Fibroblast of lung (primary cell): ENCODE measurements at regions not wholly inside any gene's neighbourhood (a gene's known extent, or its start where the extent isn't known, plus 50 kb on each side); places are given as distances from the start of the nearest gene placed in this dataset.

ENCODE experiments used
- DNase-seq, 2 donors: peaks; one replicate each; pipeline versions ENCODE4 v3.0.0 to v3.0.0-alpha.2; 2010; ENCODE audit warnings: low read depth in 2 of 2
- H2AFZ ChIP-seq: 2 replicates; pipeline ENCODE4 v1.5.1; 2012; ENCODE audit warnings: low read length, control low read depth, inconsistent platforms
- H3K27ac ChIP-seq: 2 replicates; pipeline ENCODE4 v1.5.1; 2011; ENCODE audit warnings: low read length, control low read depth; ENCODE audit not compliant: insufficient read depth
- H3K27me3 ChIP-seq: 2 replicates; pipeline ENCODE4 v1.5.1; 2011; ENCODE audit warnings: mild to moderate bottlenecking, low read length; ENCODE audit not compliant: control insufficient read depth, insufficient read depth
- H3K36me3 ChIP-seq: 2 replicates; pipeline ENCODE4 v1.5.1; 2011; ENCODE audit warnings: low read length; ENCODE audit not compliant: control insufficient read depth, insufficient read depth
- H3K4me1 ChIP-seq: 2 replicates; pipeline ENCODE4 v1.5.1; 2011; ENCODE audit warnings: low read length; ENCODE audit not compliant: control insufficient read depth, insufficient read depth; ENCODE audit errors: extremely low read depth
- H3K4me2 ChIP-seq: 2 replicates; pipeline ENCODE4 v1.5.1; 2011; ENCODE audit warnings: low read length, control low read depth; ENCODE audit not compliant: insufficient read depth; ENCODE audit errors: extremely low read depth
- H3K4me3 ChIP-seq, 4 experiments: fragments of 200-600 bp in 1 of 4; sonication (generic) in 1 of 4; replicated peaks in 1 of 4; 2 replicates each; pipeline ENCODE4 v1.5.1; 2011 to 2016; ENCODE audit warnings: low read length in 4 of 4, low read depth in 3 of 4, mild to moderate bottlenecking in 3 of 4, control low read depth in 2 of 4, inconsistent platforms in 1 of 4, mixed read lengths in 1 of 4; ENCODE audit not compliant: insufficient read depth in 1 of 4; ENCODE audit errors: control extremely low read depth in 1 of 4
- H3K79me2 ChIP-seq: 2 replicates; pipeline ENCODE4 v1.5.1; 2012; ENCODE audit warnings: mild to moderate bottlenecking, low read length, inconsistent platforms; ENCODE audit not compliant: control insufficient read depth, insufficient read depth
- H3K9ac ChIP-seq: 2 replicates; pipeline ENCODE4 v1.5.1; 2011; ENCODE audit warnings: mild to moderate bottlenecking, low read length, control low read depth; ENCODE audit not compliant: insufficient read depth
- H3K9me3 ChIP-seq: 2 replicates; pipeline ENCODE4 v1.5.1; 2012; ENCODE audit warnings: low read depth, low read length; ENCODE audit not compliant: control insufficient read depth, insufficient read depth
- H4K20me1 ChIP-seq: 2 replicates; pipeline ENCODE4 v1.5.1; 2011; ENCODE audit warnings: low read length; ENCODE audit not compliant: control insufficient read depth, insufficient read depth; ENCODE audit errors: extremely low read depth
- CTCF ChIP-seq, 2 donors: IDR thresholded peaks in 1 of 2; conservative IDR thresholded peaks in 1 of 2; 1 replicate in 1 of 2; 2 replicates in 1 of 2; pipeline ENCODE4 v1.5.1; 2011 to 2012; ENCODE audit warnings: low read length in 2 of 2, control low read depth in 1 of 2, inconsistent platforms in 1 of 2, low read depth in 1 of 2, mild to moderate bottlenecking in 1 of 2
- EZH2 ChIP-seq: IDR thresholded peaks from 2 replicates; pipeline ENCODE4 v1.5.1; 2012; ENCODE audit warnings: low read length, control low read depth, mild to moderate bottlenecking; ENCODE audit errors: missing control alignments

DNA sequence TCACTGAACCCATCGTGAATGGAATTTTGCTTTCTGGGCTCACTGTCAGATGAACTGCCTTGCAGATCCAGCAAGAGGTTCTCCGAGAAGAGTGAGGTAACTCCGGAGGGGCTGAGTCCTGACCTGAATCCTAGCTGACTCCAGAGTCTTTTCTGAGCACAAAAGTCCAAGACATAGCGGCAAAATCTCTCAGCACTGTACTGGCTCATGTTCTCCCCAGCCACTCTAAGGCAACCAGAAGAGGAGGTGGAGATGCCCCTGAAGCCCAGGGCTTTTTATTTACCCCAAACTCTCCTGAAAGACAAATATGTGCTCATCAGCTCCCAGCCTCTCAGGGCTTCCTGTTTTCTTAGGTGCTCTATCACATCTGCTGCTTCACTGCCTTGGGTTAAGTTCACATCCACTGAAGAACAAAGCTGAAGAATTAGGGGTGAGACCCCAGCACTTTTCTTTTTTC is 221.8 kb downstream of the MREG start:
- peaks cover 5% of the 10 kb centered on the region for H3K4me1 ChIP-seq
- H2AFZ ChIP-seq: no peak overlapping the region
- DNase-seq: no peak
- no peaks in the 10 kb centered on the region for H3K9me3 ChIP-seq
- H3K27ac ChIP-seq: no peak overlapping the region
- TF ChIP-seq EZH2 (no peak), CTCF (conservative IDR thresholded peaks at IDR 0.05 in 1 of 2, IDR thresholded peaks at IDR 0.05 in 1 of 2; ENCODE audit: low read depth in 1 of 2, low read length in 2 of 2) (no peak)
- H3K9ac ChIP-seq: no peak overlapping the region
- H3K36me3 ChIP-seq: no peaks in the 10 kb centered on the region
- H3K4me3 ChIP-seq: no peak overlapping the region
- no peaks in the 10 kb centered on the region for H3K27me3 ChIP-seq
- H3K4me2 ChIP-seq: no peak overlapping the region
- no peaks in the 10 kb centered on the region for H3K79me2 ChIP-seq
- no peaks in the 10 kb centered on the region for H4K20me1 ChIP-seq

GRCh38 chr2:215790523-215791421 is 222.6 kb downstream of the MREG start:
- Histone ChIP-seq H3K27ac (no peak overlapping the region), H3K4me1 (peaks cover 5% of the 10 kb centered on the region), H3K27me3 (no peaks in the 10 kb centered on the region), H3K4me3 (no peak overlapping the region), H3K4me2 (no peak overlapping the region), H4K20me1 (no peaks in the 10 kb centered on the region), H3K79me2 (no peaks in the 10 kb centered on the region), H3K9me3 (no peaks in the 10 kb centered on the region), H3K36me3 (no peaks in the 10 kb centered on the region), H3K9ac (no peak overlapping the region), H2AFZ (no peak overlapping the region)
- DNase-seq: no peak
- TF ChIP-seq CTCF (conservative IDR thresholded peaks at IDR 0.05 in 1 of 2, IDR thresholded peaks at IDR 0.05 in 1 of 2; ENCODE audit: low read depth in 1 of 2, low read length in 2 of 2): no peak
- TF ChIP-seq EZH2: no peak

GRCh38 chr2:215787565-215788178 is 225.7 kb downstream of the MREG start:
- H3K4me2 ChIP-seq: no peak overlapping the region
- H2AFZ ChIP-seq: no peak overlapping the region
- TF ChIP-seq CTCF (conservative IDR thresholded peaks at IDR 0.05 in 1 of 2, IDR thresholded peaks at IDR 0.05 in 1 of 2; ENCODE audit: low read depth in 1 of 2, low read length in 2 of 2): no peak
- TF ChIP-seq EZH2: no peak
- no peak for DNase-seq
- no peak overlapping the region for H3K9ac ChIP-seq
- H3K36me3 ChIP-seq: no peaks in the 10 kb centered on the region
- no peaks in the 10 kb centered on the region for H4K20me1 ChIP-seq
- no peaks in the 10 kb centered on the region for H3K27me3 ChIP-seq
- H3K79me2 ChIP-seq: no peaks in the 10 kb centered on the region
- no peaks in the 10 kb centered on the region for H3K4me1 ChIP-seq
- H3K27ac ChIP-seq: no peak overlapping the region
- H3K9me3 ChIP-seq: no peaks in the 10 kb centered on the region
- no peak overlapping the region for H3K4me3 ChIP-seq
